HEK293 (cell line): ENCODE measurements at regions not wholly inside any gene's neighbourhood (a gene's known extent, or its start where the extent isn't known, plus 50 kb on each side); places are given as distances from the start of the nearest gene placed in this dataset.

Source experiments
- CTCF ChIA-PET: fragments of 350-600 bp; formaldehyde crosslinking; extraction: SDS; loops from one replicate; lab custom pipeline; 2021; ENCODE audit warnings: antibody characterized with exemption; lab: Yijun Ruan, JAX
- POLR2A ChIA-PET: fragments of 300-600 bp; formaldehyde crosslinking; extraction: SDS; loops from one replicate; lab custom pipeline; 2020; ENCODE audit warnings: antibody characterized with exemption, inconsistent platforms; lab: Yijun Ruan, JAX
- H3K27ac ChIP-seq: fragments of 200-500 bp; sonication (Bioruptor generic); 2 replicates; pipeline ENCODE4 v1.5.1; 2014; ENCODE audit warnings: low read depth, low read length, control low read depth, inconsistent platforms; ENCODE audit errors: extremely low read depth
- H3K36me3 ChIP-seq, 2 experiments: fragments of 200-500 bp in 1 of 2; sonication (Bioruptor generic) in 1 of 2; 1 replicate in 1 of 2; 2 replicates in 1 of 2; pipeline ENCODE4 v1.5.1; 2014 to 2017; ENCODE audit warnings: inconsistent platforms in 2 of 2, low read length in 2 of 2; ENCODE audit not compliant: control insufficient read depth in 2 of 2, insufficient read depth in 1 of 2
- H3K4me1 ChIP-seq: fragments of 200-500 bp; sonication (Bioruptor generic); 2 replicates; pipeline ENCODE4 v1.5.1; 2014; ENCODE audit warnings: mild to moderate bottlenecking, low read length, inconsistent platforms; ENCODE audit not compliant: control insufficient read depth, insufficient read depth
- H3K4me3 ChIP-seq: 2 replicates; pipeline ENCODE4 v1.5.1; 2011; ENCODE audit warnings: low read depth, mild to moderate bottlenecking, control low read depth, low read length, moderate library complexity
- H3K9me3 ChIP-seq: fragments of 200-500 bp; sonication (Bioruptor generic); 2 replicates; pipeline ENCODE4 v1.5.1; 2014; ENCODE audit warnings: low read depth, low read length, inconsistent platforms; ENCODE audit not compliant: control insufficient read depth, insufficient read depth
- BCL11B ChIP-seq: fragments of 450-650 bp; formaldehyde crosslinking; IDR thresholded peaks from 2 replicates; pipeline ENCODE4 v1.5.1; 2016; ENCODE audit warnings: low read depth, missing biosample characterization, missing genetic modification characterization
- EGR2 ChIP-seq: fragments of 450-650 bp; formaldehyde crosslinking; IDR thresholded peaks from 2 replicates; pipeline ENCODE4 v1.5.1; 2016; ENCODE audit warnings: low read depth, missing biosample characterization, missing genetic modification characterization
- GFI1B ChIP-seq: fragments of 450-650 bp; formaldehyde crosslinking; IDR thresholded peaks from 2 replicates; pipeline ENCODE4 v1.5.1; 2016; ENCODE audit warnings: missing biosample characterization, missing genetic modification characterization
- GLI2 ChIP-seq: fragments of 450-650 bp; formaldehyde crosslinking; IDR thresholded peaks from 2 replicates; pipeline ENCODE4; 2017; ENCODE audit warnings: missing biosample characterization, missing genetic modification characterization, low read depth, borderline replicate concordance
- IKZF3 ChIP-seq: fragments of 450-650 bp; IDR thresholded peaks from 2 replicates; pipeline ENCODE4 v1.5.0; 2018; ENCODE audit warnings: missing biosample characterization, mild to moderate bottlenecking, missing genetic modification characterization, moderate library complexity
- KLF16 ChIP-seq: fragments of 450-650 bp; formaldehyde crosslinking; IDR thresholded peaks from 2 replicates; pipeline ENCODE4 v1.5.1; 2017; ENCODE audit warnings: missing biosample characterization, missing genetic modification characterization
- KLF9 ChIP-seq: fragments of 450-650 bp; formaldehyde crosslinking; IDR thresholded peaks from 2 replicates; pipeline ENCODE4 v1.5.1; 2016; ENCODE audit warnings: missing biosample characterization, missing genetic modification characterization, low read depth
- SP2 ChIP-seq: fragments of 450-650 bp; formaldehyde crosslinking; IDR thresholded peaks from 2 replicates; pipeline ENCODE4 v1.5.1; 2016; ENCODE audit warnings: missing biosample characterization, missing genetic modification characterization
- ZNF121 ChIP-seq: fragments of 450-650 bp; formaldehyde crosslinking; IDR thresholded peaks from 2 replicates; pipeline ENCODE4 v1.5.1; 2016; ENCODE audit warnings: missing biosample characterization, missing genetic modification characterization
- ZNF157 ChIP-seq: fragments of 450-650 bp; formaldehyde crosslinking; IDR thresholded peaks from 2 replicates; pipeline ENCODE4 v1.5.1; 2016; ENCODE audit warnings: missing biosample characterization, missing genetic modification characterization
- ZNF169 ChIP-seq: fragments of 450-650 bp; formaldehyde crosslinking; IDR thresholded peaks from 2 replicates; pipeline ENCODE4 v1.5.1; 2016; ENCODE audit warnings: missing biosample characterization, missing genetic modification characterization
- ZNF223 ChIP-seq: fragments of 450-650 bp; formaldehyde crosslinking; IDR thresholded peaks from 2 replicates; pipeline ENCODE4 v1.5.1; 2016; ENCODE audit warnings: missing biosample characterization, missing genetic modification characterization
- ZNF24 ChIP-seq: fragments of 450-650 bp; formaldehyde crosslinking; IDR thresholded peaks from 2 replicates; pipeline ENCODE4 v1.5.1; 2016; ENCODE audit warnings: missing biosample characterization, missing genetic modification characterization
- ZNF280C ChIP-seq: fragments of 450-650 bp; formaldehyde crosslinking; IDR thresholded peaks from 2 replicates; pipeline ENCODE4 v1.5.1; 2016; ENCODE audit warnings: missing biosample characterization, missing genetic modification characterization
- ZNF341 ChIP-seq: fragments of 450-650 bp; formaldehyde crosslinking; IDR thresholded peaks from 2 replicates; pipeline ENCODE4; 2016; ENCODE audit warnings: low read depth, missing biosample characterization, missing genetic modification characterization
- ZNF394 ChIP-seq: fragments of 450-650 bp; formaldehyde crosslinking; IDR thresholded peaks from 2 replicates; pipeline ENCODE4 v1.5.1; 2016; ENCODE audit warnings: missing biosample characterization, missing genetic modification characterization, mild to moderate bottlenecking, moderate library complexity, borderline replicate concordance
- ZNF624 ChIP-seq: fragments of 450-650 bp; formaldehyde crosslinking; IDR thresholded peaks from 2 replicates; pipeline ENCODE4 v1.5.1; 2017; ENCODE audit warnings: missing biosample characterization, missing genetic modification characterization
- ZNF670 ChIP-seq: fragments of 450-650 bp; formaldehyde crosslinking; IDR thresholded peaks from 2 replicates; pipeline ENCODE4 v1.5.1; 2016; ENCODE audit warnings: missing biosample characterization, missing genetic modification characterization, low read depth
- ZNF747 ChIP-seq: fragments of 450-650 bp; formaldehyde crosslinking; IDR thresholded peaks from 2 replicates; pipeline ENCODE4 v1.5.1; 2016; ENCODE audit warnings: missing biosample characterization, missing genetic modification characterization
- ZNF777 ChIP-seq: fragments of 450-650 bp; formaldehyde crosslinking; IDR thresholded peaks from 2 replicates; pipeline ENCODE4 v1.5.1; 2017; ENCODE audit warnings: missing biosample characterization, missing genetic modification characterization, borderline replicate concordance
- TF ChIP-seq, protein P1 (sequence below): fragments of 450-650 bp; formaldehyde crosslinking; IDR thresholded peaks from 2 replicates; pipeline ENCODE4 v1.5.1; 2016; ENCODE audit warnings: missing biosample characterization, missing genetic modification characterization, low read depth
- TF ChIP-seq, protein P2 (sequence below): fragments of 450-650 bp; formaldehyde crosslinking; IDR thresholded peaks from 2 replicates; pipeline ENCODE4 v1.5.1; 2017; ENCODE audit warnings: missing biosample characterization, missing genetic modification characterization

DNA sequence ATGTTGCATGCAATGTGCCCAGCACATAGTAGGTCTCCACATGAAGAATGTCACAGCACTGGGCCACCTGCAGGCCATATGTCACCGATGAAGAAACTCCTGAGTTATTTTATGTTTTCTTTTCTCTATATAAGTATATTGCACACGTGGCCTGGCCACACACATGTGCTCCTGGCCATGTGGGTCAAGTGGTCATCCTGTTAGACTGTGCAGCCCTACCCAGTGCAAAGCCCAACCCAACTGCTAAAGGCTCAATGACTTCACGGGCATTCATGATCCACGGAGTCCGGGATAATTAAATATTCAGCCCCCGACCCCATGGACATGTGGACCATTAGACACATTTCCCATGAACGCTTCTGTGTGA is 163.2 kb downstream of the TEX29 start:
- CTCF ChIA-PET, result no interaction called here
- H3K9me3 ChIP-seq, result no peaks in the 10 kb centered on the region

GRCh38 chr13:111484141-111484925 is 163.9 kb downstream of the TEX29 start:
- POLR2A ChIA-PET, result no interaction called here

More for the DNA sequence above, 163.2 kb downstream of the TEX29 start:
- Histone ChIP-seq H3K4me3 (no peak overlapping the region), H3K27ac (no peak overlapping the region), H3K36me3 (no peaks in the 10 kb centered on the region), H3K4me1 (no peaks in the 10 kb centered on the region)
- TF ChIP-seq, protein P1, sequence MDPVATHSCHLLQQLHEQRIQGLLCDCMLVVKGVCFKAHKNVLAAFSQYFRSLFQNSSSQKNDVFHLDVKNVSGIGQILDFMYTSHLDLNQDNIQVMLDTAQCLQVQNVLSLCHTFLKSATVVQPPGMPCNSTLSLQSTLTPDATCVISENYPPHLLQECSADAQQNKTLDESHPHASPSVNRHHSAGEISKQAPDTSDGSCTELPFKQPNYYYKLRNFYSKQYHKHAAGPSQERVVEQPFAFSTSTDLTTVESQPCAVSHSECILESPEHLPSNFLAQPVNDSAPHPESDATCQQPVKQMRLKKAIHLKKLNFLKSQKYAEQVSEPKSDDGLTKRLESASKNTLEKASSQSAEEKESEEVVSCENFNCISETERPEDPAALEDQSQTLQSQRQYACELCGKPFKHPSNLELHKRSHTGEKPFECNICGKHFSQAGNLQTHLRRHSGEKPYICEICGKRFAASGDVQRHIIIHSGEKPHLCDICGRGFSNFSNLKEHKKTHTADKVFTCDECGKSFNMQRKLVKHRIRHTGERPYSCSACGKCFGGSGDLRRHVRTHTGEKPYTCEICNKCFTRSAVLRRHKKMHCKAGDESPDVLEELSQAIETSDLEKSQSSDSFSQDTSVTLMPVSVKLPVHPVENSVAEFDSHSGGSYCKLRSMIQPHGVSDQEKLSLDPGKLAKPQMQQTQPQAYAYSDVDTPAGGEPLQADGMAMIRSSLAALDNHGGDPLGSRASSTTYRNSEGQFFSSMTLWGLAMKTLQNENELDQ (tag by site-specific recombination), result no peak
- TF ChIP-seq ZNF121 (tag by site-specific recombination), result no peak
- no peak for TF ChIP-seq ZNF341 (tag by site-specific recombination)
- TF ChIP-seq ZNF169 (tag by site-specific recombination), result no peak
- TF ChIP-seq EGR2 (tag by site-specific recombination), result no peak
- TF ChIP-seq KLF9 (tag by site-specific recombination), result no peak
- TF ChIP-seq ZNF157 (tag by site-specific recombination), result no peak
- TF ChIP-seq ZNF223 (tag by site-specific recombination), result no peak
- TF ChIP-seq KLF16 (tag by site-specific recombination), result no peak
- TF ChIP-seq ZNF280C (tag by site-specific recombination), result no peak
- TF ChIP-seq, all 188 proteins: peak for 0
- POLR2A ChIA-PET, result no interaction called here

More at GRCh38 chr13:111484141-111484925, 163.9 kb downstream of the TEX29 start:
- no peaks in the 10 kb centered on the region for H3K36me3 ChIP-seq
- CTCF ChIA-PET, result interaction anchor here (0.8 kb wide), 1 partner anchor 10 kb away, joined by 3 read pairs; no protein-coding TSS in a partner anchor
- TF ChIP-seq BCL11B (tag by site-specific recombination) (no peak), ZNF777 (no peak), GFI1B (tag by site-specific recombination) (no peak), ZNF747 (tag by site-specific recombination) (no peak), ZNF670 (tag by site-specific recombination) (no peak), ZNF394 (tag by site-specific recombination) (no peak), GLI2 (no peak), ZNF624 (tag by site-specific recombination) (no peak), IKZF3 (tag by site-specific recombination) (no peak), SP2 (tag by site-specific recombination) (no peak), ZNF24 (tag by site-specific recombination) (no peak)
- TF ChIP-seq, protein P2, sequence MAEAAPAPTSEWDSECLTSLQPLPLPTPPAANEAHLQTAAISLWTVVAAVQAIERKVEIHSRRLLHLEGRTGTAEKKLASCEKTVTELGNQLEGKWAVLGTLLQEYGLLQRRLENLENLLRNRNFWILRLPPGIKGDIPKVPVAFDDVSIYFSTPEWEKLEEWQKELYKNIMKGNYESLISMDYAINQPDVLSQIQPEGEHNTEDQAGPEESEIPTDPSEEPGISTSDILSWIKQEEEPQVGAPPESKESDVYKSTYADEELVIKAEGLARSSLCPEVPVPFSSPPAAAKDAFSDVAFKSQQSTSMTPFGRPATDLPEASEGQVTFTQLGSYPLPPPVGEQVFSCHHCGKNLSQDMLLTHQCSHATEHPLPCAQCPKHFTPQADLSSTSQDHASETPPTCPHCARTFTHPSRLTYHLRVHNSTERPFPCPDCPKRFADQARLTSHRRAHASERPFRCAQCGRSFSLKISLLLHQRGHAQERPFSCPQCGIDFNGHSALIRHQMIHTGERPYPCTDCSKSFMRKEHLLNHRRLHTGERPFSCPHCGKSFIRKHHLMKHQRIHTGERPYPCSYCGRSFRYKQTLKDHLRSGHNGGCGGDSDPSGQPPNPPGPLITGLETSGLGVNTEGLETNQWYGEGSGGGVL, result no peak
- no peaks in the 10 kb centered on the region for H3K9me3 ChIP-seq
- H3K4me1 ChIP-seq, result no peaks in the 10 kb centered on the region
- no peak overlapping the region for H3K4me3 ChIP-seq
- H3K27ac ChIP-seq, result no peak overlapping the region
